ENCODE measurements at regions not wholly inside any gene's neighbourhood (a gene's known extent, or its start where the extent isn't known, plus 50 kb on each side); places are given as distances from the start of the nearest gene placed in this dataset.
"Not testable (repeated sequence)": the region's sequence is repeated elsewhere in the genome, so short reads cannot be mapped to it uniquely, and the experiment has no call there.

DNA sequence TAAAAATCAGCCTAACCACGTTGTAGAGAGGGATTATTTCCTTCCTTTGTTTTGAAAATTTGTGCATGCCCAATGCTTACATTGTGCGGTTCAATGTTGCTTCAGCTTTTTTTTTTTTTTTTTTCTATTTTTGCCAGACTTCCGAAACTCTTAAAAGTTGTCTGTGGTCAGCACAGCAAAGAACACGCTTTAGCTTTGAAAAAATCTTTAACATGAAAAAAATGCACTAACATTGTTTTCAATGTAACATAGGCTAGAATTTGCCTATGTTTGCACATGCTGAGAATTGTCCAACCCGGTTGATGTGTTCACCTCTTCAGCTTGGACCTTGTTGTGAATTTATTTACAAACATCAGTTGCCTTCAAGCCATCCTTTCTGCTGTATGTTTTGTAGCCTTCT, 5280.9 kb upstream of the TPTE start:
- WGBS (ENCODE audit: insufficient coverage, insufficient replicate concordance, low lambda C conversion rate, missing lambda C conversion rate) = 14% methylated on average over 5 of the region's 5 CpGs
- H4K20me1 ChIP-seq (ENCODE audit: control insufficient read depth, insufficient read depth); CTCF ChIA-PET; H2AFZ ChIP-seq (ENCODE audit: control insufficient read depth, low read depth, low read length); H3K4me1 ChIP-seq (ENCODE audit: control insufficient read depth, insufficient read depth, low read length); BruUV-seq (replicated peaks); RAD21 ChIA-PET (ENCODE audit: unreplicated experiment); H3K4me3 ChIP-seq; H3K9ac ChIP-seq (ENCODE audit: control insufficient read depth, insufficient read depth, low read length); POLR2A ChIA-PET; H3K79me2 ChIP-seq (ENCODE audit: control insufficient read depth, insufficient read depth, low read length); FAIRE-seq; ATAC-seq; H3K9me3 ChIP-seq (replicated peaks; ENCODE audit: control insufficient read depth, insufficient read depth, low read length); SMC1A ChIA-PET (ENCODE audit: uncharacterized antibody, unreplicated experiment); H3K4me2 ChIP-seq (ENCODE audit: control insufficient read depth, insufficient read depth); H3K36me3 ChIP-seq (ENCODE audit: control insufficient read depth in 2 of 2, insufficient read depth in 2 of 2, low read length in 1 of 2); in situ Hi-C loops (cut with MboI); H3K27ac ChIP-seq (ENCODE audit: control insufficient read depth, insufficient read depth); intact Hi-C loops (cut with micrococcal nuclease; ENCODE audit: unreplicated experiment); H3K27me3 ChIP-seq (replicated peaks in 1 of 2; ENCODE audit: control insufficient read depth in 2 of 2, insufficient read depth in 2 of 2, low read length in 1 of 2); DNase-seq (ENCODE audit: low read depth, low spot score): not testable (repeated sequence)

DNA sequence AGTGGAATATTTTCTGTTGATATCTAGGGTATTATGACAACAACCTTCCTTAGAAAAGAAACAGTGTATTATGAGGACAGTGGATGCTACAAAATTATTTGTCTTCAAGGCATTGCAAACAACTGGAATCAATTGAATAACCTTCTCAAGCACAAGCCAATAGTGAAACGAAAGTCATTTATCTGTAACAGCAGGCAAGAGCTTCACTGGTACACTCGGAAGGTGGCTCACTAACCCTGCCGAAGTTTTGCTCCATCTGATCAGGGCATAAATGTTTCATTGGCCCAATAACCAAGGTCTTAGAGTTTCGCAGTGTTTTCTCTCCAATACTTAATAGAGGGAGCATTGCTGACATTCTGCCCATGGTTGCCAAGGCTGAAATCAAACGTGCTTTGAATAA, 5278.7 kb upstream of the TPTE start:
- BruUV-seq (replicated peaks); H3K36me3 ChIP-seq (ENCODE audit: control insufficient read depth in 2 of 2, insufficient read depth in 2 of 2, low read length in 1 of 2); FAIRE-seq; CTCF ChIA-PET; H3K79me2 ChIP-seq (ENCODE audit: control insufficient read depth, insufficient read depth, low read length); H3K27ac ChIP-seq (ENCODE audit: control insufficient read depth, insufficient read depth); H3K4me3 ChIP-seq; H3K9ac ChIP-seq (ENCODE audit: control insufficient read depth, insufficient read depth, low read length); H3K4me2 ChIP-seq (ENCODE audit: control insufficient read depth, insufficient read depth); H3K9me3 ChIP-seq (replicated peaks; ENCODE audit: control insufficient read depth, insufficient read depth, low read length); intact Hi-C loops (cut with micrococcal nuclease; ENCODE audit: unreplicated experiment); SMC1A ChIA-PET (ENCODE audit: uncharacterized antibody, unreplicated experiment); DNase-seq (ENCODE audit: low read depth, low spot score); H2AFZ ChIP-seq (ENCODE audit: control insufficient read depth, low read depth, low read length); H3K4me1 ChIP-seq (ENCODE audit: control insufficient read depth, insufficient read depth, low read length); RAD21 ChIA-PET (ENCODE audit: unreplicated experiment); H4K20me1 ChIP-seq (ENCODE audit: control insufficient read depth, insufficient read depth); H3K27me3 ChIP-seq (replicated peaks in 1 of 2; ENCODE audit: control insufficient read depth in 2 of 2, insufficient read depth in 2 of 2, low read length in 1 of 2); POLR2A ChIA-PET; ATAC-seq; in situ Hi-C loops (cut with MboI): not testable (repeated sequence)
- WGBS (ENCODE audit: insufficient coverage, insufficient replicate concordance, low lambda C conversion rate, missing lambda C conversion rate) = 2% methylated on average over 5 of the region's 5 CpGs

DNA sequence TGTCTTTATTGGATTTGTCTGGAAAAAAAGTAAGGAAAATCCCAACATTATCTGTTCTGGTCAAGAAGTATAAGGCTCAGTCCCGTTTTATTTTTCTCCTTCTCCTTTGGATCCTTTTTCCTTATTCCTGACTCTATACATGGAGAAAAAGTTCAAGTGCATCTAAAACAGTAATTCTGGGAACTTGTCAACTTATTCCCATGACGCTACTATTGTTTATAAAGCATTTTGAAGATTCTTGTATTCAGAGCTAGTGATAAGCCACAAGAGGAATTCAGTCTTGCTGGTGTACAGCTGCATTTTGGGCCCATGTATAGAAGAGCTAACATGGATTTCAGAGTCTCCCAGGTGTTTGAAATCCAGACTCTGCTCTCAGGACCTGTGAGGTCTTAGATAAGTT, 5278.1 kb upstream of the TPTE start:
- not testable (repeated sequence) for H3K27ac ChIP-seq (ENCODE audit: control insufficient read depth, insufficient read depth); BruUV-seq (replicated peaks)

DNA sequence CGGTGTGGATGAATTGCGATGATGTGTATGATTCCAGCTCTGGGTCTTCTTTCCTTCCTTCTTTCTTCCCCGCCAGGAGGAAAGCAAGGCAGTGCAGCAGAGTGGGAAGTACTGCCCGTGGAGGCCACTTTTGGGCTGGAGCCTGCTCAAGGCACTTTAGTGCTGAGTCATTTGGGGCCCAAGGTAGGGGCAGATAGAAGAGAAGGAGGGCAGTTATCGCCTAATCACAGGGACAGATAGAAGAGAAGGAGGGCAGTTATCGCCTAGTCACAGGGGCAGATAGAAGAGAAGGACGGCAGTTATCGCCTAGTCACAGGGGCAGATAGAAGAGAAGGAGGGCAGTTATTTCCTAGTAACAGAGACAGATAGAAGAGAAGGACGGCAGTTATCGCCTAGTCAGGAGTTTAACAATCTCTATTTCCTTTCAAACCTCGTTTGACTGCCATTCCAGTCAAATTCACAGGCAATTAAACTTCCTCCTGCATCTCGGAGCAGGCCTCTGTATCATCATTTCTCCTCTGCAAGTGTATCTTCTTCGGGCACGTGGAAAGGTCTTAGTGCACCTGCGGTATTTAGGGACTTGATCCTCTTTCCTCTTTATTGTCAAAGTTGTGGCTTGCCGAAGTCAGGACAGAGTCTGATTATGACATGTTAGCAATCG, 5277.5 kb upstream of the TPTE start:
- POLR2A ChIA-PET; H3K9ac ChIP-seq (ENCODE audit: control insufficient read depth, insufficient read depth, low read length); CTCF ChIA-PET; H2AFZ ChIP-seq (ENCODE audit: control insufficient read depth, low read depth, low read length); BruUV-seq (replicated peaks); H3K27me3 ChIP-seq (replicated peaks in 1 of 2; ENCODE audit: control insufficient read depth in 2 of 2, insufficient read depth in 2 of 2, low read length in 1 of 2); SMC1A ChIA-PET (ENCODE audit: uncharacterized antibody, unreplicated experiment); H3K79me2 ChIP-seq (ENCODE audit: control insufficient read depth, insufficient read depth, low read length); H3K4me3 ChIP-seq; DNase-seq (ENCODE audit: low read depth, low spot score); H3K27ac ChIP-seq (ENCODE audit: control insufficient read depth, insufficient read depth); H3K4me2 ChIP-seq (ENCODE audit: control insufficient read depth, insufficient read depth); intact Hi-C loops (cut with micrococcal nuclease; ENCODE audit: unreplicated experiment); H3K36me3 ChIP-seq (ENCODE audit: control insufficient read depth in 2 of 2, insufficient read depth in 2 of 2, low read length in 1 of 2); in situ Hi-C loops (cut with MboI); RAD21 ChIA-PET (ENCODE audit: unreplicated experiment); H3K4me1 ChIP-seq (ENCODE audit: control insufficient read depth, insufficient read depth, low read length); H4K20me1 ChIP-seq (ENCODE audit: control insufficient read depth, insufficient read depth); FAIRE-seq; ATAC-seq; H3K9me3 ChIP-seq (replicated peaks; ENCODE audit: control insufficient read depth, insufficient read depth, low read length): not testable (repeated sequence)
- WGBS (ENCODE audit: insufficient coverage, insufficient replicate concordance, low lambda C conversion rate, missing lambda C conversion rate) = 21% methylated on average over 13 of the region's 17 CpGs

More for the DNA sequence above, 5278.1 kb upstream of the TPTE start:
- H3K36me3 ChIP-seq (ENCODE audit: control insufficient read depth in 2 of 2, insufficient read depth in 2 of 2, low read length in 1 of 2); H3K9ac ChIP-seq (ENCODE audit: control insufficient read depth, insufficient read depth, low read length); H3K9me3 ChIP-seq (replicated peaks; ENCODE audit: control insufficient read depth, insufficient read depth, low read length); H2AFZ ChIP-seq (ENCODE audit: control insufficient read depth, low read depth, low read length); H3K4me1 ChIP-seq (ENCODE audit: control insufficient read depth, insufficient read depth, low read length); H3K4me2 ChIP-seq (ENCODE audit: control insufficient read depth, insufficient read depth); ATAC-seq; POLR2A ChIA-PET; in situ Hi-C loops (cut with MboI); FAIRE-seq; H3K27me3 ChIP-seq (replicated peaks in 1 of 2; ENCODE audit: control insufficient read depth in 2 of 2, insufficient read depth in 2 of 2, low read length in 1 of 2); intact Hi-C loops (cut with micrococcal nuclease; ENCODE audit: unreplicated experiment); H3K79me2 ChIP-seq (ENCODE audit: control insufficient read depth, insufficient read depth, low read length); H3K4me3 ChIP-seq; DNase-seq (ENCODE audit: low read depth, low spot score); RAD21 ChIA-PET (ENCODE audit: unreplicated experiment); CTCF ChIA-PET; H4K20me1 ChIP-seq (ENCODE audit: control insufficient read depth, insufficient read depth); SMC1A ChIA-PET (ENCODE audit: uncharacterized antibody, unreplicated experiment): not testable (repeated sequence)
- WGBS (ENCODE audit: insufficient coverage, insufficient replicate concordance, low lambda C conversion rate, missing lambda C conversion rate) = 7% methylated on average over 2 of the region's 2 CpGs
